Breast epithelium (tissue), 4 donors: ENCODE measurements at regions not wholly inside any gene's neighbourhood (a gene's known extent, or its start where the extent isn't known, plus 50 kb on each side); places are given as distances from the start of the nearest gene placed in this dataset.

Experiments used
- DNase-seq, 2 donors: peaks; one replicate each; pipeline ENCODE4 v3.0.0-alpha.2; 2019; ENCODE audit warnings: low spot score in 2 of 2
- H3K27ac ChIP-seq, 2 donors: fragments of 200-600 bp; sonication (generic) in 1 of 2; one replicate each; pipeline ENCODE4 v1.5.1; 2016 to 2019; ENCODE audit warnings: mild to moderate bottlenecking in 1 of 2
- H3K27me3 ChIP-seq, 2 donors: fragments of 200-600 bp; sonication (generic) in 1 of 2; one replicate each; pipeline versions ENCODE4 v1.5.1 to v1.6.0; 2017 to 2019; ENCODE audit warnings: control low read depth in 1 of 2, mild to moderate bottlenecking in 1 of 2
- H3K36me3 ChIP-seq: fragments of 200-600 bp; one replicate; pipeline ENCODE4 v1.5.1; 2019
- H3K4me1 ChIP-seq, 2 donors: fragments of 200-600 bp; sonication (generic); one replicate each; pipeline ENCODE4 v1.5.1; 2016 to 2019; ENCODE audit warnings: control low read depth in 1 of 2
- H3K4me3 ChIP-seq, 3 donors: fragments of 200-600 bp; sonication (generic); 1 replicate in 2 of 3; 2 replicates in 1 of 3; pipeline ENCODE4 v1.5.1; 2016 to 2019; ENCODE audit warnings: mild to moderate bottlenecking in 3 of 3, moderate library complexity in 2 of 3
- H3K9me3 ChIP-seq, 2 donors: fragments of 200-600 bp; sonication (generic) in 1 of 2; one replicate each; pipeline ENCODE4 v1.5.1; 2016 to 2019; ENCODE audit warnings: control low read depth in 1 of 2
- CTCF ChIP-seq, 3 donors: fragments of 450-650 bp; IDR thresholded peaks; one replicate each; pipeline ENCODE4 v1.5.1; 2016 to 2017; ENCODE audit warnings: antibody characterized with exemption in 3 of 3, mild to moderate bottlenecking in 3 of 3, moderate library complexity in 3 of 3
- POLR2A ChIP-seq: fragments of 450-650 bp; IDR thresholded peaks from one replicate; pipeline ENCODE4 v1.6.1; 2016; ENCODE audit warnings: antibody characterized with exemption, mild to moderate bottlenecking, moderate library complexity
- POLR2AphosphoS5 ChIP-seq, 3 donors: sonication (generic); formaldehyde crosslinking; IDR thresholded peaks; one replicate each; pipeline ENCODE4 v1.6.1; 2017; ENCODE audit warnings: antibody characterized with exemption in 3 of 3
- intact Hi-C: fragments of 100-400 bp; cut with DNase I; formaldehyde crosslinking; loops from one replicate; pipeline ENCODE4 v1.15.1; 2023; ENCODE audit warnings: low total_unique reads

DNA sequence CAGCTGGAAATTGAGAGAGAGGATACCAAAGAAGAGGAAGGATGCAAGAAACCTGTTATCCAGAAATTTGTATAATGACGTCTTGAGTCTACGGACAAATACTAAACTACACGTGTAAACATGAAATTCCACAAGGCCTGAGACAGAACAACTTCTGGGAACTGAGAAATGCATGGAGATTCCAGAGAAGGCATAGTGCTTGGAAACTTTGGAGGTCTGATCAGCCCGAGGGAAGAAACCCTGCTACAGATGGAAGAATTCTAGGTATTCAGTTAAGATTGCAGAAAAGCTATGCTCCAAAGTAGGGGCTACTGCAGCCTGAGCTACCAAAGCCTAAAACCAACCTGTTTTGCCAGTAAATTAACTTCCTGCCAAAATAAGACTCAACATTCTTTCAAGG, 120.4 kb downstream of the PDCL3 start:
- no peak overlapping the region for H3K27ac ChIP-seq
- DNase-seq = no peak
- no peak overlapping the region for H3K4me3 ChIP-seq
- TF ChIP-seq POLR2A = no peak
- no peak for TF ChIP-seq POLR2AphosphoS5 (IDR thresholded peaks at IDR 0.05)
- no peaks in the 10 kb centered on the region for H3K4me1 ChIP-seq
- H3K36me3 ChIP-seq = no peaks in the 10 kb centered on the region
- intact Hi-C loops = no loop called here
- peaks cover 0 to 18% of the 10 kb centered on the region in 2 donors for H3K9me3 ChIP-seq
- no peaks in the 10 kb centered on the region for H3K27me3 ChIP-seq

GRCh38 chr2:100691846-100692245, 128.1 kb upstream of the NPAS2 start:
- no peak overlapping the region for H3K4me3 ChIP-seq
- no peak for TF ChIP-seq POLR2A
- TF ChIP-seq POLR2AphosphoS5 (IDR thresholded peaks at IDR 0.05) = no peak
- TF ChIP-seq CTCF (IDR thresholded peaks at IDR 0.05) = no peak
- H3K9me3 ChIP-seq = peaks cover 8 to 32% of the 10 kb centered on the region in 2 donors
- H3K36me3 ChIP-seq = no peaks in the 10 kb centered on the region
- no peaks in the 10 kb centered on the region for H3K4me1 ChIP-seq
- no peak overlapping the region for H3K27ac ChIP-seq
- intact Hi-C loops = no loop called here
- DNase-seq = no peak
- H3K27me3 ChIP-seq = no peaks in the 10 kb centered on the region

DNA sequence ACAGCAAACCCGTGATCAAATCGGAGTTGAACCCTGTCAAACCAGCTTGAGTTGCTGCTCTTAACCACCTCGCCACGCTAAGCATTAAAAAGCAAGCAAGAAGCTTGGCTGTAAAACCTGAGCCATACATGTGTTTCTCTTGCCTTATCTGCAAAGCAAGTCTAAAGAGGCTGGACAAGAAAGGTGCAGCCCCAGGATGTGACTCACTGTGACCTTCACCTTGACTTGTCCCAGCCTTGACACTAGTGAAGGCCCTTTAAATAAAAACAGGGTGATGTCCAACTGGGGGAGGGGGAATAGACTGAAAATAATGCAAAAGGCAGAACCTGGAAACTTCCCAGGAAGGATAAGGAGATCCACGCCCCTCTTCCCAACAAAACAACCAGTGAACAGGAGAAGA, 127.6 kb upstream of the NPAS2 start:
- Histone ChIP-seq H3K36me3 (no peaks in the 10 kb centered on the region), H3K4me1 (no peaks in the 10 kb centered on the region), H3K27ac (no peak overlapping the region), H3K27me3 (no peaks in the 10 kb centered on the region), H3K9me3 (peaks cover 8 to 28% of the 10 kb centered on the region in 2 donors), H3K4me3 (no peak overlapping the region)
- DNase-seq = no peak
- intact Hi-C loops = no loop called here
- TF ChIP-seq POLR2AphosphoS5 (IDR thresholded peaks at IDR 0.05) = no peak
- TF ChIP-seq POLR2A = no peak
- no peak for TF ChIP-seq CTCF (IDR thresholded peaks at IDR 0.05)

GRCh38 chr2:100692906-100693305, 127.0 kb upstream of the NPAS2 start:
- H3K9me3 ChIP-seq = peaks cover 8 to 28% of the 10 kb centered on the region in 2 donors
- no peaks in the 10 kb centered on the region for H3K27me3 ChIP-seq
- H3K36me3 ChIP-seq = no peaks in the 10 kb centered on the region
- intact Hi-C loops = no loop called here
- TF ChIP-seq POLR2AphosphoS5 (IDR thresholded peaks at IDR 0.05) (no peak), POLR2A (no peak), CTCF (IDR thresholded peaks at IDR 0.05) (no peak)
- H3K4me3 ChIP-seq = no peak overlapping the region
- DNase-seq = no peak
- H3K4me1 ChIP-seq = no peaks in the 10 kb centered on the region
- H3K27ac ChIP-seq = no peak overlapping the region

GRCh38 chr2:100699131-100699530, 120.8 kb upstream of the NPAS2 start:
- no peaks in the 10 kb centered on the region for H3K27me3 ChIP-seq
- peaks cover 8 to 23% of the 10 kb centered on the region in 2 donors for H3K9me3 ChIP-seq
- DNase-seq = no peak
- no peaks in the 10 kb centered on the region for H3K36me3 ChIP-seq
- no peak overlapping the region for H3K4me3 ChIP-seq
- intact Hi-C loops = no loop called here
- no peak for TF ChIP-seq POLR2A
- TF ChIP-seq CTCF (IDR thresholded peaks at IDR 0.05) = no peak
- no peak for TF ChIP-seq POLR2AphosphoS5 (IDR thresholded peaks at IDR 0.05)
- no peaks in the 10 kb centered on the region for H3K4me1 ChIP-seq
- no peak overlapping the region for H3K27ac ChIP-seq
